ENCODE measurements at regions not wholly inside any gene's neighbourhood (a gene's known extent, or its start where the extent isn't known, plus 50 kb on each side); places are given as distances from the start of the nearest gene placed in this dataset.
"Not testable (repeated sequence)": the region's sequence is repeated elsewhere in the genome, so short reads cannot be mapped to it uniquely, and the experiment has no call there.

DNA sequence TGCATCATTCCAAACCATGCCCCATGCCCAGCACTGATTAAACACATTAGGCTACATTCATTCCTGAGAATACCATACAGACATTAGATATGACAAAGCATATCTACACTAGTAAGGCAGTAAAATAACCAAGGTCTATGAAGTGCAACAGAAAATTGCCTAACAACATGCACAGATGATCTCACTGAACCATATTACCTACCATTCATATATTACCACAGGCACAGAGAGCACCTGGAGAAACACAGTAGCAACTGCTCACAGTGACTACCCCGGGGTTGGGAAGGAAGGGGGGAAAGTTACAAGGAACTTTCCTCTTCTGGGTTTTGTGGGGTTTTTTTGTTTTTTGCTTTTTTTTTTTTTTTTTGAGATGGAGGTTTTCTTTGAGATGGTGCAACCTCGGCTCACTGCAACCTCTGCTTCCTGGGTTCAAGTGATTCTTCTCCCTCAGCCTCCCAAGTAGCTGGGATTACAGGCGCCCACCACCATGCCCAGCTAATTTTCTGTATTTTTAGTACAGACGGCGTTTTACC lies 669.6 kb downstream of the UQCRFS1 start:
- H3K36me3 Mint-ChIP-seq: no peaks in the 10 kb centered on the region
- Histone ChIP-seq H3K9me3 (no peaks in the 10 kb centered on the region), H3K27me3 (replicated peaks in 1 of 2; ENCODE audit: control insufficient read depth in 2 of 2, extremely low read depth in 1 of 2, insufficient read depth in 2 of 2, low read length in 1 of 2) (no peaks in the 10 kb centered on the region), H3K27ac (ENCODE audit: low read length) (no peak overlapping the region), H3K36me3 (ENCODE audit: control insufficient read depth in 2 of 2, extremely low read depth in 1 of 2, insufficient read depth in 1 of 2, low read length in 1 of 2) (no peaks in the 10 kb centered on the region), H3K4me3 (ENCODE audit: control insufficient read depth in 1 of 2, extremely low read depth in 1 of 2, low read length in 1 of 2) (no peak overlapping the region), H3K4me1 (ENCODE audit: control insufficient read depth in 1 of 2, extremely low read depth in 1 of 2, insufficient read depth in 2 of 2, low read length in 2 of 2) (no peaks in the 10 kb centered on the region)
- no peak overlapping the region for H3K4me3 Mint-ChIP-seq
- WGBS (ENCODE audit: insufficient coverage): 90% methylated on average over 3 of the region's 5 CpGs
- no peak overlapping the region for H3K27ac Mint-ChIP-seq
- CTCF ChIA-PET: no interaction called here
- DNase-seq: no peak
- no peaks in the 10 kb centered on the region for H3K27me3 Mint-ChIP-seq
- no peaks in the 10 kb centered on the region for H3K4me1 Mint-ChIP-seq
- ATAC-seq (replicated peaks in 1 of 4): no peak
- no peaks in the 10 kb centered on the region for H3K9me3 Mint-ChIP-seq
- POLR2A ChIA-PET: no interaction called here

DNA sequence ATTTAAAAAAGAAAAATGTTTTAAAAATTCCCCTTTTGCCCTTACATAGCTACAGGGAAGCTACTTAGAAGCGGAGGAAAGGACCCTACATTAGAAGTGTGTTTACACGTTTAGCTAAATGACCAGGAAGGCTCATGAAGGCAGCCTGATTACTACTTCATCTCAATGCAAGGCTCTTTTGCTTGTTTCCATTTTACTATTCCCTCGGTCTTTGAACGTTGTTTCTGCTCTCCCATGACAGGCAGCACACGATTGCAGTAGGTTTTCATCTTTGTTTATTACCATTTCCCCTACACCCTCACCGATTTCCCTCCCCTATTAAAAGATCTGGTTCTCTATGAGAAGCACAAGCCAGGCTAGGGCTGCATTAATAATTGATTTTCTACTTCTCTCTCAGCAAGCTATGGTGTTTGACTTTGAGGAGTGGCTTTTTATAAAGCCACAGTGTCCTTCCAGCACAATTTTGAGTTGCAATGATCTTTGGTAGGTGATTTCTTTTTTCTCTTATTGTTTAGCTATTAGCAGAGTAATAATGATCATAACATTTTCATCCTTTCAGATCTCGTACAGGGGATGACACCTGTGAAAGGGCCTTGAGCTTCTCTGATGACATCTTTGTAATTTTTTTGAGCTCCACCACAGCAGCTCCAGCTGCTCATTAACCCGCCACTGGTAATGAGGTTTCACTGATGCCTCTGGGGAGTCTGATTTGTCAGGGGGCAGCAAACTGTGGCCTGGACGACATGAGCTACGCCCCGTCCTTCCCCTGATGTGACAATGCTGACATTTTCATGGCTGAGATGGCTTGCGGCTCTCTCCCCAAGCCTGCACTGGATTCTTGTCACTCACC lies 670.3 kb downstream of the UQCRFS1 start:
- ChIA-PET POLR2A (no interaction called here), CTCF (no interaction called here)
- Mint-ChIP-seq H3K36me3 (no peaks in the 10 kb centered on the region), H3K27ac (no peak overlapping the region), H3K9me3 (peaks cover 0 to 6% (median 5%) of the 10 kb centered on the region in 3 donors), H3K4me1 (no peaks in the 10 kb centered on the region), H3K27me3 (no peaks in the 10 kb centered on the region), H3K4me3 (no peak overlapping the region)
- Histone ChIP-seq H3K27ac (ENCODE audit: low read length) (no peak overlapping the region), H3K4me1 (ENCODE audit: control insufficient read depth in 1 of 2, extremely low read depth in 1 of 2, insufficient read depth in 2 of 2, low read length in 2 of 2) (no peaks in the 10 kb centered on the region), H3K9me3 (peaks cover 1% of the 10 kb centered on the region), H3K27me3 (replicated peaks in 1 of 2; ENCODE audit: control insufficient read depth in 2 of 2, extremely low read depth in 1 of 2, insufficient read depth in 2 of 2, low read length in 1 of 2) (no peaks in the 10 kb centered on the region), H3K4me3 (ENCODE audit: control insufficient read depth in 1 of 2, extremely low read depth in 1 of 2, low read length in 1 of 2) (no peak overlapping the region), H3K36me3 (ENCODE audit: control insufficient read depth in 2 of 2, extremely low read depth in 1 of 2, insufficient read depth in 1 of 2, low read length in 1 of 2) (no peaks in the 10 kb centered on the region)
- no peak for ATAC-seq (replicated peaks in 1 of 4)
- 81% methylated on average over 7 of the region's 12 CpGs for WGBS (ENCODE audit: insufficient coverage)
- DNase-seq: no peak

DNA sequence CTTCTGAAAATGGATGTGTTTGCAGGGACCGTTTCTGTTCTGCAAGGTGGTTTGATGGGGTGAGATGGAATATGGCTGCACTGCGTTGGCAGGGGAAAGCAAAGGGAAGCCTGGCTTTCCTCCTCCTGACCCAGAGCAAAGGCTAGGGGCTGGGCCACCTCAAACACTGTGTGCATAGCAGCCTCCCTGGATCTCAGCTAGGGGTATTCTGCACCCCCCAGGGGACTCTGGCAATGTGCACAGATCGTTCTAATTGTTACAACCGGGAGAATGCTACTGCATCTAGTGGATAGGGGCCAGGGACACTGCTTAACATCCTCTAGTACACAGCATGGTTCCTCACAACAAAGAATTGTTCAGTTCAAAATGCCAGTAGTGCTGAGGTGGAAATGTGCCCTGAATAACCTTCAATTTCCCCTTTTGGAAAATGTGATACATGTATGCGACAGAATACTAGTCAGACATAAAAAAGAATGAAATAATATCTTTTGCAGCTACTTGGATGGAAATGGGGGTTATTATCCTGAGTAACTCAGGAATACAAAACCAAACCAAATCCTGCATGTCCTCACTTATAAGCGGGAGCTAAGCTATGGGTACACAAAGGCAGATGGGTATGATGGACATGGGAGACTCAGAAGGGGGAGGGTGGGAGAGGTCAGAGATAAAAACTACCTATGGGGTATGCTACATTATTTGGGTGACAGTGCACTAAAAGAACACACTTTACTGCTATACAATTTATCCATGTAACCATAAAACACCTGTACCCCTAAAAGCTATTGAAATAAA lies 671.2 kb downstream of the UQCRFS1 start:
- Histone ChIP-seq H3K36me3 (ENCODE audit: control insufficient read depth in 2 of 2, extremely low read depth in 1 of 2, insufficient read depth in 1 of 2, low read length in 1 of 2) (no peaks in the 10 kb centered on the region), H3K9me3 (peaks cover 7% of the 10 kb centered on the region), H3K4me1 (ENCODE audit: control insufficient read depth in 1 of 2, extremely low read depth in 1 of 2, insufficient read depth in 2 of 2, low read length in 2 of 2) (no peaks in the 10 kb centered on the region), H3K4me3 (ENCODE audit: control insufficient read depth in 1 of 2, extremely low read depth in 1 of 2, low read length in 1 of 2) (no peak overlapping the region), H3K27ac (ENCODE audit: low read length) (no peak overlapping the region), H3K27me3 (replicated peaks in 1 of 2; ENCODE audit: control insufficient read depth in 2 of 2, extremely low read depth in 1 of 2, insufficient read depth in 2 of 2, low read length in 1 of 2) (no peaks in the 10 kb centered on the region)
- WGBS (ENCODE audit: insufficient coverage): 64% methylated on average over 2 of the region's 6 CpGs
- Mint-ChIP-seq H3K4me1 (no peaks in the 10 kb centered on the region), H3K27me3 (no peaks in the 10 kb centered on the region), H3K27ac (no peak overlapping the region), H3K4me3 (no peak overlapping the region), H3K36me3 (no peaks in the 10 kb centered on the region), H3K9me3 (peaks cover 0 to 13% (median 9%) of the 10 kb centered on the region in 3 donors)
- ATAC-seq (replicated peaks in 1 of 4) (no peak), DNase-seq (no peak)
- ChIA-PET CTCF (no interaction called here), POLR2A (no interaction called here)

DNA sequence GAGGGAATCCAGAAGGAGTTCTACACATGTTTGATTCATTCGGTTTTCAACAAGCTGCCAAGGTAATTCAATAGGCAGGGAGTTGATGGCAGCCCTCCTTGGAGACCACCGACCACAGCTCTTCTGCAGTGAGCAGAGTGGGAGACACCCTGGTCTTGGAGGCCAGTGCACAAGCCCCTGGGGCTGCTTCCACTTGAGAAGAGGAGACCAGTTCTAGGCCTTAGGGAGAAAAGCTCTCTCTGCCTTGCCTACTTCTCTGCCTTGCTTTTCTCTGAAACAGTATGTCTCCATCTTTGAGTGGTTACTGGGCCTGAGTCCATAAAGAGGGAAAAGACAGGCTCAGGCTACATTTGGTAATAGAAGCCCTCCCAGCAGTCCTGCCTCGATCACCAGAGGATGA lies 671.9 kb downstream of the UQCRFS1 start:
- H3K27me3 ChIP-seq (replicated peaks in 1 of 2; ENCODE audit: control insufficient read depth in 2 of 2, extremely low read depth in 1 of 2, insufficient read depth in 2 of 2, low read length in 1 of 2): no peaks in the 10 kb centered on the region
- no peaks in the 10 kb centered on the region for H3K36me3 ChIP-seq (ENCODE audit: control insufficient read depth in 2 of 2, extremely low read depth in 1 of 2, insufficient read depth in 1 of 2, low read length in 1 of 2)
- H3K4me3 ChIP-seq (ENCODE audit: control insufficient read depth in 1 of 2, extremely low read depth in 1 of 2, low read length in 1 of 2): no peak overlapping the region
- Mint-ChIP-seq H3K36me3 (no peaks in the 10 kb centered on the region), H3K27ac (no peak overlapping the region), H3K4me1 (no peaks in the 10 kb centered on the region), H3K4me3 (no peak overlapping the region), H3K9me3 (peaks cover 0 to 13% (median 9%) of the 10 kb centered on the region in 3 donors), H3K27me3 (no peaks in the 10 kb centered on the region)
- H3K9me3 ChIP-seq: peaks cover 7% of the 10 kb centered on the region
- ATAC-seq (replicated peaks in 1 of 4): no peak
- POLR2A ChIA-PET: no interaction called here
- 86% methylated on average over 2 of the region's 3 CpGs for WGBS (ENCODE audit: insufficient coverage)
- no peak for DNase-seq
- H3K27ac ChIP-seq (ENCODE audit: low read length): no peak overlapping the region
- CTCF ChIA-PET: no interaction called here
- no peaks in the 10 kb centered on the region for H3K4me1 ChIP-seq (ENCODE audit: control insufficient read depth in 1 of 2, extremely low read depth in 1 of 2, insufficient read depth in 2 of 2, low read length in 2 of 2)

DNA sequence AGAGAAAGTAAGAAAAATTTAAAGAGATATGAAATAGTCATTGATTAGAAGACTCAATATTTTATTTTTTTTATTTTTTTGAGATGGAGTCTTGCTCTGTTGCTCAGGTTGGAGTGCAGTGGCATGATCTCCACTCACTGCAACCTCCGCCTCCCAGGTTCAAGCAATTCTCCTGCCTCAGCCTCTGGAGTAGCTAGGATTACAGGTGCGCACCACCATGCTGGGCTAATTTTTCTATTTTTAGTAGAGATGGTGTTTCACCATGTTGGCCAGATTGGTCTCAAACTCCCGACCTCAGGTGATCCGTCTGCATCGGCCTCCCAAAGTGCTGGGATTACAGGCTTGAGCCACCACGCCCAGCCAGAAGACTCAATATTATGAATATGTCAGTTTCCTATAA lies 672.6 kb downstream of the UQCRFS1 start:
- H3K36me3 Mint-ChIP-seq; POLR2A ChIA-PET; DNase-seq; H3K4me3 ChIP-seq (ENCODE audit: control insufficient read depth in 1 of 2, extremely low read depth in 1 of 2, low read length in 1 of 2); H3K27ac ChIP-seq (ENCODE audit: low read length); H3K9me3 ChIP-seq; H3K27me3 ChIP-seq (replicated peaks in 1 of 2; ENCODE audit: control insufficient read depth in 2 of 2, extremely low read depth in 1 of 2, insufficient read depth in 2 of 2, low read length in 1 of 2); ATAC-seq (replicated peaks in 1 of 4); H3K27me3 Mint-ChIP-seq; H3K27ac Mint-ChIP-seq; H3K4me1 Mint-ChIP-seq; CTCF ChIA-PET; H3K4me3 Mint-ChIP-seq; H3K36me3 ChIP-seq (ENCODE audit: control insufficient read depth in 2 of 2, extremely low read depth in 1 of 2, insufficient read depth in 1 of 2, low read length in 1 of 2); H3K4me1 ChIP-seq (ENCODE audit: control insufficient read depth in 1 of 2, extremely low read depth in 1 of 2, insufficient read depth in 2 of 2, low read length in 2 of 2): not testable (repeated sequence)
- WGBS (ENCODE audit: insufficient coverage): 100% methylated on average over 1 of the region's 6 CpGs
- peaks cover 4 to 17% (median 13%) of the 10 kb centered on the region in 3 donors for H3K9me3 Mint-ChIP-seq

DNA sequence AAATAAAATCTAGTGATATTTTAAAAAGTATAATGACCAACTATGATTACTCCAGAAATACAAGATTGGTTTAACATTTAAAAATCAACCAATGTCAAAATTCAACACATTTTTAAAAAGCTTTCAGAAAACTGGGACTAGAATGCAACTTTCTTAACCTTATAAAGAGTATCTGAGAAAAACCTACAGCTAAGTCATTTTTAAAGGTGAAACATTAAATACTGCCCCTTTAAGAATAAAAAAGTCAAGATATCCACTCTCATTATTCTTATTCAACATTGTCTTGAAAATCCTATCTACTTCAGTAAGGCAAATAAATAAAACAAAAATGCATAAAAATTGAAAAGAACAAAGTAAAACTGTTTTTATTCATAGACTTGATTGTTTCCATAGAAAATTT lies 673.2 kb downstream of the UQCRFS1 start:
- Mint-ChIP-seq H3K4me3 (no peak overlapping the region), H3K4me1 (no peaks in the 10 kb centered on the region), H3K9me3 (peaks cover 4 to 19% (median 14%) of the 10 kb centered on the region in 3 donors), H3K36me3 (no peaks in the 10 kb centered on the region), H3K27ac (no peak overlapping the region), H3K27me3 (no peaks in the 10 kb centered on the region)
- DNase-seq: no peak
- no peak overlapping the region for H3K27ac ChIP-seq (ENCODE audit: low read length)
- ATAC-seq (replicated peaks in 1 of 4): no peak
- no peaks in the 10 kb centered on the region for H3K36me3 ChIP-seq (ENCODE audit: control insufficient read depth in 2 of 2, extremely low read depth in 1 of 2, insufficient read depth in 1 of 2, low read length in 1 of 2)
- ChIA-PET POLR2A (no interaction called here), CTCF (no interaction called here)
- peaks cover 7% of the 10 kb centered on the region for H3K9me3 ChIP-seq
- no peaks in the 10 kb centered on the region for H3K4me1 ChIP-seq (ENCODE audit: control insufficient read depth in 1 of 2, extremely low read depth in 1 of 2, insufficient read depth in 2 of 2, low read length in 2 of 2)
- H3K4me3 ChIP-seq (ENCODE audit: control insufficient read depth in 1 of 2, extremely low read depth in 1 of 2, low read length in 1 of 2): no peak overlapping the region
- no peaks in the 10 kb centered on the region for H3K27me3 ChIP-seq (replicated peaks in 1 of 2; ENCODE audit: control insufficient read depth in 2 of 2, extremely low read depth in 1 of 2, insufficient read depth in 2 of 2, low read length in 1 of 2)
